ENCODE measurements at regions not wholly inside any gene's neighbourhood (a gene's known extent, or its start where the extent isn't known, plus 50 kb on each side); places are given as distances from the start of the nearest gene placed in this dataset.

GRCh38 chr16:27617665-27618064 lies 67.7 kb downstream of the KATNIP start:
- TF ChIP-seq CTCF (IDR thresholded peaks at IDR 0.05) (no peak), POLR2A (IDR thresholded peaks at IDR 0.05) (no peak)

Measured in heart left ventricle (tissue), 13 donors.